H7 (cell line): ENCODE measurements at regions not wholly inside any gene's neighbourhood (a gene's known extent, or its start where the extent isn't known, plus 50 kb on each side); places are given as distances from the start of the nearest gene placed in this dataset.

Experiments
- DNase-seq: peaks from one replicate; pipeline ENCODE4 v3.0.0; 2012
- H3K27me3 ChIP-seq: 2 replicates; pipeline ENCODE4 v1.6.0; 2011; ENCODE audit warnings: mild to moderate bottlenecking, low read length; ENCODE audit not compliant: control insufficient read depth, insufficient read depth
- H3K36me3 ChIP-seq: replicated peaks from 2 replicates; pipeline ENCODE4 v1.5.1; 2011; ENCODE audit warnings: low read length; ENCODE audit not compliant: control insufficient read depth, insufficient read depth
- H3K4me3 ChIP-seq: 2 replicates; pipeline ENCODE4 v1.5.1; 2011; ENCODE audit warnings: low read depth, mild to moderate bottlenecking, control low read depth, low read length, moderate library complexity; ENCODE audit not compliant: insufficient read depth

DNA sequence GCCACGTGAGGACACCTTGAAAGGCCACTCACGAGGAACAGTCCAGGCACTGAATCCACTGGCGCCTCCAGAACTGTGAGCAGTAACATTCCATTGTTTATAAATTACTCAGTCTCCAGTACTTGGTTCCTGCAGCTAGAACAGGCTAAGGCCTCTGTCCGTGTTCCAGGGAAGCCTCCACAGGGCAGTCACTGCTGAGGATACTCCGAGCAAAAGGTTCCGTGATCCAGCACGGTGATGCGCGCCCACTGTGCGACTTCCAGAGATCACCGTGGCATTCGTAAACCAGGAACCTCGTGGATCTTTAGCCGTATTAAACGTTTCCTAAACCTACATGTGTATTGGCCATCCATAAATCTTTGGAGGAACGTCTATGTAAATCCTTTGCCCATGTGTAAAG lies 51.5 kb upstream of the SALL3 start:
- no peak overlapping the region for H3K4me3 ChIP-seq
- DNase-seq = no peak
- H3K27me3 ChIP-seq = no peaks in the 10 kb centered on the region

GRCh38 chr18:78929516-78929915 lies 50.1 kb upstream of the SALL3 start:
- DNase-seq = no peak
- Histone ChIP-seq H3K4me3 (no peak overlapping the region), H3K27me3 (no peaks in the 10 kb centered on the region), H3K36me3 (no peaks in the 10 kb centered on the region)

More for the DNA sequence above, 51.5 kb upstream of the SALL3 start:
- H3K36me3 ChIP-seq = no peaks in the 10 kb centered on the region
